ENCODE measurements at regions not wholly inside any gene's neighbourhood (a gene's known extent, or its start where the extent isn't known, plus 50 kb on each side); places are given as distances from the start of the nearest gene placed in this dataset.

GRCh38 chr11:115578275-115578674, 74.1 kb upstream of the CADM1 start:
- H4K20me1 ChIP-seq (ENCODE audit: insufficient read depth, low read length): no peaks in the 10 kb centered on the region
- intact Hi-C loops (cut with micrococcal nuclease): no loop called here
- no peaks in the 10 kb centered on the region for H3K9me3 ChIP-seq (replicated peaks in 1 of 2; ENCODE audit: control insufficient read depth in 1 of 2, insufficient read depth in 1 of 2, low read length in 2 of 2)
- Mint-ChIP-seq H3K27me3 (ENCODE audit: low read depth in 3 of 3) (peaks cover 3 to 7% (median 4%) of the 10 kb centered on the region in 3 donors), H3K4me1 (no peaks in the 10 kb centered on the region), H3K36me3 (no peaks in the 10 kb centered on the region), H3K4me3 (no peak overlapping the region), H3K9me3 (peaks cover 0 to 3% (median 0%) of the 10 kb centered on the region in 7 donors), H3K27ac (no peak overlapping the region)
- no peaks in the 10 kb centered on the region for H3K27me3 ChIP-seq (ENCODE audit: control insufficient read depth in 2 of 2, insufficient read depth in 2 of 2, low read length in 2 of 2)
- no peak overlapping the region for H2AFZ ChIP-seq (ENCODE audit: insufficient read depth, low read depth, low read length, poor library complexity, severe bottlenecking)
- no peaks in the 10 kb centered on the region for H3K79me2 ChIP-seq (ENCODE audit: insufficient read depth, low read length)
- DNase-seq: no peak
- no peak overlapping the region for H3K9ac ChIP-seq (ENCODE audit: insufficient read depth, low read length, poor library complexity, severe bottlenecking)
- H3K4me3 ChIP-seq (replicated peaks in 1 of 3; ENCODE audit: low read depth in 2 of 3, low read length in 3 of 3): no peak overlapping the region
- TF ChIP-seq CTCF (IDR thresholded peaks at IDR 0.05): no peak
- H3K4me2 ChIP-seq (replicated peaks; ENCODE audit: extremely low read depth, low read length, poor library complexity, severe bottlenecking): no peak overlapping the region
- no peak overlapping the region for H3K27ac ChIP-seq (ENCODE audit: low read depth in 1 of 2, low read length in 2 of 2)
- no peaks in the 10 kb centered on the region for H3K4me1 ChIP-seq (ENCODE audit: control insufficient read depth in 1 of 2, insufficient read depth in 2 of 2, low read length in 2 of 2)
- no peaks in the 10 kb centered on the region for H3K36me3 ChIP-seq (replicated peaks in 1 of 2; ENCODE audit: control insufficient read depth in 1 of 2, insufficient read depth in 2 of 2, low read length in 2 of 2)

GRCh38 chr11:115577701-115578100, 73.5 kb upstream of the CADM1 start:
- no peak for TF ChIP-seq CTCF (IDR thresholded peaks at IDR 0.05)
- WGBS (ENCODE audit: insufficient coverage): 96% methylated on average over 3 of the region's 3 CpGs
- no peak overlapping the region for H3K27ac Mint-ChIP-seq
- Histone ChIP-seq H3K9me3 (replicated peaks in 1 of 2; ENCODE audit: control insufficient read depth in 1 of 2, insufficient read depth in 1 of 2, low read length in 2 of 2) (no peaks in the 10 kb centered on the region), H3K4me1 (ENCODE audit: control insufficient read depth in 1 of 2, insufficient read depth in 2 of 2, low read length in 2 of 2) (no peaks in the 10 kb centered on the region), H3K27ac (ENCODE audit: low read depth in 1 of 2, low read length in 2 of 2) (no peak overlapping the region), H3K4me2 (replicated peaks; ENCODE audit: extremely low read depth, low read length, poor library complexity, severe bottlenecking) (no peak overlapping the region), H4K20me1 (ENCODE audit: insufficient read depth, low read length) (no peaks in the 10 kb centered on the region), H3K36me3 (replicated peaks in 1 of 2; ENCODE audit: control insufficient read depth in 1 of 2, insufficient read depth in 2 of 2, low read length in 2 of 2) (no peaks in the 10 kb centered on the region), H3K27me3 (ENCODE audit: control insufficient read depth in 2 of 2, insufficient read depth in 2 of 2, low read length in 2 of 2) (no peaks in the 10 kb centered on the region), H3K4me3 (replicated peaks in 1 of 3; ENCODE audit: low read depth in 2 of 3, low read length in 3 of 3) (no peak overlapping the region), H2AFZ (ENCODE audit: insufficient read depth, low read depth, low read length, poor library complexity, severe bottlenecking) (no peak overlapping the region), H3K9ac (ENCODE audit: insufficient read depth, low read length, poor library complexity, severe bottlenecking) (no peak overlapping the region), H3K79me2 (ENCODE audit: insufficient read depth, low read length) (no peaks in the 10 kb centered on the region)
- no peak overlapping the region for H3K4me3 Mint-ChIP-seq
- H3K9me3 Mint-ChIP-seq: peaks cover 0 to 2% (median 0%) of the 10 kb centered on the region in 7 donors
- H3K36me3 Mint-ChIP-seq: no peaks in the 10 kb centered on the region
- peaks cover 3 to 7% (median 4%) of the 10 kb centered on the region in 3 donors for H3K27me3 Mint-ChIP-seq (ENCODE audit: low read depth in 3 of 3)
- intact Hi-C loops (cut with micrococcal nuclease): no loop called here
- no peaks in the 10 kb centered on the region for H3K4me1 Mint-ChIP-seq
- DNase-seq: no peak

Data from CD14-positive monocyte (primary cell).